Stimulated activated CD8-positive, alpha-beta memory T cell treated with anti-CD3 and anti-CD28 coated beads, Interleukin-12 subunit alpha, Interleukin-12 subunit beta, amount 100 ng/mL, for 24 hours (primary cell): ENCODE measurements at regions not wholly inside any gene's neighbourhood (a gene's known extent, or its start where the extent isn't known, plus 50 kb on each side); places are given as distances from the start of the nearest gene placed in this dataset.
"Not testable (repeated sequence)": the region's sequence is repeated elsewhere in the genome, so short reads cannot be mapped to it uniquely, and the experiment has no call there.

ENCODE experiments used
- DNase-seq: peaks from one replicate; pipeline ENCODE4 v3.0.0-alpha.2; 2020; ENCODE audit errors: extremely low read depth

DNA sequence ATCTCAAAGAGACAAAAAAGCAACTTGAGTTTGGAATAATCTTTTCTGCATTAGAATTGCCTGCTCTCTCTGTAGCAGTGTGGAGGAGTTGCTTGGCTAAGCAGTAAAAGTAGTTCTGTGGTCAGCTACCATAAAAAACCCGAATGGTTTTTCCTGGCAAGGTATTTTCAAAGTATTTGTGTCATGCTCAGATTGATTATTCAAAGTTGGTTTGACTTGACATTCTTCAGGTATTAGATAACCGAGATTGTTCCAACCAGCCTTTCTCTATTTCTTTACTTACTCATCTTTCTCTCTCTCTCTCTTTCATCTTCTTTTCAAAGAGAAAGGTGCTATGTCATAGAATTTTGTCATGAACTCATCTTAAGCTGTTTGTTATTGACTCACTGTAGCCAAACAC is 404.9 kb downstream of the CPS1 start:
- no peak for DNase-seq

DNA sequence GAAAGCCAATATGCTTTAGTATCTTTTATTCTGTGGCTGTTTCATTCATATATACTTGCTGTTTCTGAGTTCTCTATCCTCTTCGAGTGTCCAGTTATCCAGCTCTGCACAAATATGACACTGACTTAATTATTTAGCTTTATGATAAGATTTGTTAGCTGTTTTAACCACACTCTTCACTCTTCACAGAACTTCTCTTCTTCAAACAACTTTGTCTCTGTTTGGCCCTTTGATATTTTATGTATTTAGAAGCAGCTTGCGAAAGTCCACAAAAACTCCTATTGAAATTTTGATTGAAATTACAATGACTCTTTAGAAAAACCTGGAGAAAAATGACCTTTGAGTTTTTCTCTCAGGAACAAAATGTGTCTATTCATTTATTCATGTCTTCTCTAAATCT is 407.0 kb downstream of the CPS1 start:
- no peak for DNase-seq

DNA sequence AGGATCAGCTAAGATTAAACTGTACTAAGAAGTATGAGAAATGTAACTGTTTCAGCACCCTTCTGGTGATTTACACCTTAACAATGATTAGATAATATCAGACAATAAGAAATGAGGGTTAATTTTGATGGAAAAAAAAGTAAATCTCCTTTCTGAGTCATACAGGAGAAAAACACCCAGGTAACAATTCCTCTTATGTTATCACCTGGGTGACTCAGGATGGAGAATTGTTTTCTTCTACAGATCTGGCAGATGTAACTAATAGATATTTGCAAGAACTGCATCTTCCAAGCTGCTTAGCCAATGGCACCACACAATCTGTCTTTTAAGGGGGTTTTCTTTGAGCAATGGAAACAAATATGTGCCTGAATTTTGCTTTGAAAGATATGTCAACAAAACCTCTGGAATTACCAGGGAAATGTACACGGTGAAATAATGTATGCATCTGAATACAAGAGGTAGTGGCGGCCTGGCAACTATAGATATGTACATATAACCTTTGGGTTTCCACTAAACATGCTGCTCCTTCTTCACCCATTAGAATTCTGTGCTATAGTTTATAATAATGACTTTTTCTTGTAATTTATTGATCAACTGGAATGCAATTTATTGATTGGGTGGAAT is 407.9 kb downstream of the CPS1 start:
- DNase-seq, result no peak

DNA sequence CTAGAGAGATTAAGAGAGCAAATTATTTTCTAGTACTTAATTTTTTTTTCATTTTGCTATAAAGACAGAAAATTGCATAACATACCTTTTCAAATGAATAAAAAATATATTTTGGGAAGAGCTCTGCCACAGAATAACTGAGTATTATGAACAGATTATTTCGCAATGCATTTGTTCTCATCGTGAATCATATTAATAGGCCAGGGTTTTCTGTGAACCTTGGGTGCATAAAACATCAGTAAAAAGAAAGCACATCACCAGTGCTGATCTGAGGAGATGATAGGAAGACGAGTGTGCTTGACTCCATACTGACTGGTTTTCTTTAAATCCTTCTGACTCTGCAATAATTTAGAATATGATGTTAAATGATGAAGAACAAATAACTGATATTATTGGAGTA is 409.1 kb downstream of the CPS1 start:
- DNase-seq, result no peak

DNA sequence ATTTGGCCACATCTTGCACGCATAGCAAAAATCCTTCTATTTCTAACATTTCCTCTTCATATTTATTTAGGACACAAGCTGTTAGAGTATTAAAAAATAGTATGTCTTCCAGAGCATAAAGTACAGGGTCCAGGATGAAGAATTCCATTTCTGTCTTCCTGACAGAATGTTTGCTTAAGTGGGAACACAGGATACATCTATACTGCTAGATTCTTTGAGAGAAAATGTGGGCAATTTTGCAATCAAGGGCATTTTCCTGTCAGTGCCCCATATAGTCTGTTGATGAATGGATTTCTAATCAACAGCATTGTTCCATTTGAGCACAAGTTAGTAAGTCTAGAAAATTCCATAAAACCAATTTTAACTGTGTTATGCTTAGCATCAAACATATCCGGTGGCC is 409.9 kb downstream of the CPS1 start:
- DNase-seq, result no peak

DNA sequence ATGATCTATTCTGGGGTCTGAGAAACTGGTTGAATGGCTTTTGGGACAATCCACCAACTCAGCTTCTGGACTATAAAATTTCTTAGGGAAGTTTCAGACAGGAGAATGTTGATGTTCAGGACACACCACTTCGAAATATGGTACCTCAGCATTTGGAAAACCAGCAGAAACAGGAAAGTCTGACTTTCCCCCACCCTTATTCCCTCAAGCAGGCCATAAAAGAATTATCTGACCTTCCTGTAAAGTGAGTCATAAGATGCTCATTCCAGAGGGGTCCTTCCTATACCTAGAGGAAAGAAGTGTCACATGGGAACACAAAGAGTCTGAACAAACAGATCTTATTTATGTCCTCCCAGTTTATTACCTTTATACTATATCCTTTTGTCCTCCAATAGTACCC is 415.0 kb downstream of the CPS1 start:
- DNase-seq, result no peak

DNA sequence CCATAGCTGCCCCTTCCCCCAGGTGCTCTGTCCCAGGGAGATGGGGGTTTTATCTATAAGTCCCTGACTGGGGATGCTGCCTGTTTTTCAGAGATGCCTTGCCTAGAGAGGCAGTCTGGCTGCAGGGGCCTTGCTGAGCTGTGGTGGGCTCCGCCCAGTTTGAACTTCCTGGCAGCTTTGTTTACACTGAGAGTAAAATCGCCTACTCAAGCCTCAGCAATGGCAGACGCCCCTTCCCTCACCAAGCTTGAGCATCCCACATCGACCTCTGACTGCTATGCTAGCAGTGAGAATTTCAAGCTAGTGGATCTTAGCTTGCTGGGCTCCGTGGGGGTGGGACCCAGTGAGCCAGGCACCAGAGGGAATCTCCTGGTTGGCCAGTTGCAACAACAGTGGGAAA is 430.4 kb downstream of the CPS1 start:
- DNase-seq, result not testable (repeated sequence)

DNA sequence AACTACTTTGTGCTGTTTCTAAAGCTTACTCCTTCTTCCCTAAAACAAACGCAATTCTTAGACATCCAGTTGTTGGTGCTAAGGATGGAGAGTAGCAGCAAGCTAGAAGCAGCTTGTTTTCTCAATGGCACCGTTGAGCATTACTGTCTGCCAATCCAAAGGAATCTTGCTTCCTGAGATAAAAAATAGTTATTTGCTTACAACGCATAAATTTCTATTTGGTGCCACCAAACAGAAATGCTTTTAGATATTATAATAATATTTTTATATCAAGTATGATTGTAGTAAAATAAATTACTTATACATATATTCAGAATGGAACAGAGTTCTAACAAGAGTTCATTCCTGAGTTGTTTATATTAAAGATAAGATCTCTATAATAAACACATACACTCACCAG is 434.7 kb downstream of the CPS1 start:
- DNase-seq, result no peak

DNA sequence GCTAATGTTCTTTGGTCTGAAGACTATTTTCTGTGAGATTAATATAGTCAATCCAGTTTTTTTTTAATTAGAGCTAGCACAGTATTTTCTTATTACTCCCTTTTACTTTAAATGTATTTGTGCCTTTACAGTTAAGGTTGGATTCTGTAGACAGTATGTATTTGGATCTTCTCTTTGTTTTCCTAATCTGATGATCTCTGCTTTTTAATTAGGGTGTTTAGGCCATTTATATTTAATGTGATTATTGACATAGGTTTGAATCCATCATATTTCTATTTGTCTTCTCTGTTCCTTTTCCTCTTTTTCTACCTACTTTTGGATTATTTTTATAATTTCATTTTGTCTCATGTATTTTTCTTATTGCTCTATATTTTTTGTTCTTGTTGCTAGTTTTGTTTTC is 437.7 kb downstream of the CPS1 start:
- DNase-seq, result no peak

DNA sequence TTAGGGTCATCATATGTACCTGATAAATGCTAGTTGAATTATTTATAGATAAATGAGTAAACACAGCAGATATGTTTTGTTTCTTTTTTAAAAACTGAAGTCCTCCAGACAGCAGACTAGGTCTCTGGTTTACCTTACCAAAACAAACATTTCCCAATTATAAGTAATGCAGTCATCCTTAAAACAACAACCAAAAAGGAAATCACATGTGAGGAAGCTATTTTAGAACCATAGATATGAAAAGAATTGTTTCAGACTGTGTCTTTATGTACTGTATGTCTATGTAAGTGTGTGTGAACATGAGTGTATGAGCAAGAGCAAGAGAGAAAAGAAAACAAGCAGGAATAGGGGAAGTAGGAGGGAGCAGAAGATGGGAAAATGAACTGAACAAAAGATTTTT is 441.0 kb downstream of the CPS1 start:
- no peak for DNase-seq

DNA sequence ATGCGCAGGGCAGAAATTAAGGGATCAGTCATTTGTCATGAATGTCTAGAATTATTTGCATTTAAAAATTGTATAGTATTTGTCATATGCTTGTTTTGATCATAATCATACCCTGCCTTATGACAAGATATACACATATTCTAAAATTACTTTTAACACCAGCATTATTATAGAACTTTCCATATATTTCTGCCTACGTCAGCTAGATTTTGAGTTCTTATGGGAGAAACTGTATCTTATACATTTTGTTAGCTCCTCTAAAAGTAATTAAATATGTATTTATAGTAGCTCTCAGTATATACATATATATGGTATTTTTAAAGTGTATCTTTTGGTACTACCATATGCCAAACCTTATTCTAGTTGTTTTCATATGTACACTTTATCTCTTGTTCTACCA is 441.9 kb downstream of the CPS1 start:
- no peak for DNase-seq

DNA sequence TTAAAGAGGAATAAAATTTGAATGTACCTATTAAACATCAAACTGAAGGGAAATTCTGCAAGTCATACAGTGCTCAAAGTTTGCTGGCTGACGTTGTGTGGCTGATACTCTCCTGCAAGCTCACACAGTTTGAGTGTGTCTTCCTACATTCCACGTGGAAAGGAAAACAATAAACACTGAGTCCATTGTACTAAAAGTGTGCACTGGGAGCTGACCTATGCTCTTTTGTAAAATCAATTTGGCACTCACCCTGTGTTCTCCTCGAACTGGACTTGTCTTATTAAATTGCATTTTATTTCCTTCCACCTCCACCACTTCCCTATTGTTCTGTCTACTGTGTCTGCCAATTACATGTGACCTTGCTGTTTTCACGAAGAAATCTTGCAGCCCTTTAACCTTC is 458.0 kb downstream of the CPS1 start:
- no peak for DNase-seq

DNA sequence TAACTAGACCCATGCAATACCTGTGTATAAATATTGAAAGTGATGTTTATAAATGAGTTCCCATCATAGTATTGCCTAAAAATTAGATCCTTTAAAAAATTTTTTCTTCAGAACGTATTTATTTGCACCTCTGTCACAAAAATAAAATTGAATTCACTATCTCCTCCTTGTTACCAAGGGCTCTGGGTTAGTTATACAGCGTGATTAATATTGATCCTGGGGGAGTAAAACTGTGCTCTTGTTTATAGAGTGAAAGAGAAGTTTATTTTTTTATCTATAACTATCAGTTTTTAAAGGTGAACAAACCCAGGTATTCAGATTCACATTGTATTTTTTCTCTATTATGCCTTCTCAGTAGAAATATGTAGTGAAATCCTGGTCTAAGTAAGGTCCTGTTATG is 458.5 kb downstream of the CPS1 start:
- DNase-seq, result no peak

DNA sequence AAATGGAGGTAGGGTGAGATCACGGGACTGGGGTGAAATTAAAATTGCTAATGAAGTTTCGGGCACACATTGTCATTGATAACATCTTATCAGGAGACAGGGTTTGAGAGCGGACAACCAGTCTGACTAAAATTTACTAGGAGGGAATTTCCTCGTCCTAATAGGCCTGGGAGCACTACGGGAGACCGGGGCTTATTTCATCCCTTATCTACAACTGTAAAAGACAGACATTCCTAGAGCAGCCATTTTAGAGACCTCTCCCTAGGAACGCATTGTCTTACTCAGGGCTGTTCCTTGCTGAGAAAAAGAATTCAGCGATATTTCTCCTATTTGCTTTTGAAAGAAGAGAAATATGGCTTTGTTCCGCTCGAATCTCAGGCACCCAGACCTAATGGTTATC is 468.7 kb downstream of the CPS1 start:
- DNase-seq, result not testable (repeated sequence)

DNA sequence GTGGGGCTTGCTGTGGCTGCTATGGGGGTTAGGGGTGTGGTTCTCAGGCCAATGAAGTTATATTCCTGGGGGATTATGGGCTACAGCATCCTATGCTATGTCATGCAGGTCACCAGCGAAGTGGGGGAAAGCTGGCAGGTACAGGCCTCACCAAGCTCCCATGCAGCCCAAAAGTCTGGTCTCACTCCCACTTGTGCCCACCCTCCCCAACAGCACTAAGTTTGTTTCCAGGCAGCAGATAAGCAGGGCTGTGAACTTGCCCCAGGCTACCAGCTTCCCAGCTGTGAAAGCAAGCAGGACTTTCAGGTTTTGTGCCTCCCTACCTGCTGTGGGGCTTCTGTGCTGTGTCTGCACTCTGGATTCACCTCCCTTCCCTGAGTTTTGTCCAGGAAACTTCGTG is 469.7 kb downstream of the CPS1 start:
- DNase-seq, result no peak

DNA sequence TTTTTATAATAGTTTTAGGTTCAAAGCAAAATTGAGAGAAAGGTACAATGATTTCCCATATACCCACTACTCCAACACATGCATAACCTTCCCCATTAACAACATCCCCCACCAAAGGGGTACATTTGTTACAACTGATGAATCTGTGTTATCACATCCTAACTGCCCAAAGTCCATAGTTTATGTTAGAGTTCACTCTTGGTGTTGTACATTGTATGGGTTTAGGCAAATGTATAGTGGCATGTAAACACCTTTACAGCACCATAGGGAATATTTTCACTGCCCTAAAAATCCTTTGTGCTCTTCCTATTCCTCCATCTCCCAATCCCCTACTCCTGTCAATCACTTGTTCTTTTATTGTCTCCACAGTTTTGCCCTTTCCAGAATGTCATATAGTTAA is 471.6 kb downstream of the CPS1 start:
- DNase-seq, result no peak

DNA sequence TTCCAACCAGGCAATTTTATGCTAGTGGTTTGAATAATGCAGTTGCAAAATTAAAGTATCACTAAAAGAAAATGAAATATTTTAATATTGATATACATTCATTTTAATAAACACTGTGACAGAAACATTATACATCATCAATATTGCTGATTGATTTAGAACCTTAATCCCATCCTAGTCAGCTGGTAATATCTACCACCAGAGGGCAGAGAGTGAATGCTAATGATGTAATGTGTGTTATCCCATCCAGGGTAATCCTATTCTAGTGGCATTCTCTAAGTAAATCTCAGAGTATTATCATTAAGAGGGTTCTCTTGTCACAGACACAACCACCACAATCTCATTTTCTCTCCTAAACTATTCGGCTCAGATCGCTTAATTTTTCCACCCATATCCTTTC is 477.4 kb downstream of the CPS1 start:
- DNase-seq, result no peak

DNA sequence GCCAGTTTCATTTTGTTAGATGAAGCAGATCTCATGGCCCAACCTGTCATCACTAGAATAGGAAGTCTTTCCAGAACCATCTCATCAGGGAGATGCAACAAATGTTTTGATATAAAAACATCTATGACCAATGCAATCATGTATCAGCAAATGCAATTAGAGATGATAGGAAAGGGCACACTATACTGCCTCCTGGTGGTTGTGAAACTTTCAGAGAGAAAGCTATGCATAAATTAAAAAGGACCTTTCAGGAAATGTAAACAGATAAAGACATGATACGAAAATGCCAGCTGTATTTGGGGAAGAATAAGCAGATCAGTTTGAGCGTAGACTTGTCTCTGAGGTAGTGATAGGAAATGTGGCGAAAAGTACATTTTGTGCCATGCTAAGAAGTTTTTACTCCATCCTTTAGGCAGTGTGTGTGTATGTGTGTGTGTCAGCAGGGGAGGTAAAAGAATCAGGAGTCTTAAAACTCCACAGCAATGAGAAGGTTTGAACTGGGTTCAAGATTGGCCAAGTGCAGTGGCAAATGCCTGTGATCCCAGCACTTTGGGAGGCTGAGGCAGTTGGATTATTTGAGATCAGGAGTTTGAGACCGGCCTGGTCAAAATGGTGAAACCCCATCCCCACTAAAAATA is 479.3 kb downstream of the CPS1 start:
- DNase-seq, result no peak

DNA sequence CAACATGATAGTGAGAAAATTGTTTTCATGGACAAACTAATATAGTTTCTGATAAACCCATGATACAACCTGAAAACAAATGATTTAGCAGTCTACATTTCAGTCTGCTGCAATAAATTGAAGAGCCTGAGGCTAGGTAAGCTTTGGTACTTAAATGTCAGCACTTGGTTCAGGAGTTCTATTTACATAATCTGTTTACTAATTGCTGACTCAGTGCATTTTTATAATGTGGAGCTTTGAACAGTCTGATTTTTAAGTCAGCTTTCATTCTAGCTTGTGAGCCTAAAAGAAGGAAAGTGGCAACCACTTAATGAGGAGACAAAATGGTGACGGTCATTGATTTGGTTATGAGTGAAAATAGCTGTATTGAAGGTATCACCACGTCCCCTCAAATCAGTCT is 488.6 kb downstream of the CPS1 start:
- DNase-seq, result no peak

DNA sequence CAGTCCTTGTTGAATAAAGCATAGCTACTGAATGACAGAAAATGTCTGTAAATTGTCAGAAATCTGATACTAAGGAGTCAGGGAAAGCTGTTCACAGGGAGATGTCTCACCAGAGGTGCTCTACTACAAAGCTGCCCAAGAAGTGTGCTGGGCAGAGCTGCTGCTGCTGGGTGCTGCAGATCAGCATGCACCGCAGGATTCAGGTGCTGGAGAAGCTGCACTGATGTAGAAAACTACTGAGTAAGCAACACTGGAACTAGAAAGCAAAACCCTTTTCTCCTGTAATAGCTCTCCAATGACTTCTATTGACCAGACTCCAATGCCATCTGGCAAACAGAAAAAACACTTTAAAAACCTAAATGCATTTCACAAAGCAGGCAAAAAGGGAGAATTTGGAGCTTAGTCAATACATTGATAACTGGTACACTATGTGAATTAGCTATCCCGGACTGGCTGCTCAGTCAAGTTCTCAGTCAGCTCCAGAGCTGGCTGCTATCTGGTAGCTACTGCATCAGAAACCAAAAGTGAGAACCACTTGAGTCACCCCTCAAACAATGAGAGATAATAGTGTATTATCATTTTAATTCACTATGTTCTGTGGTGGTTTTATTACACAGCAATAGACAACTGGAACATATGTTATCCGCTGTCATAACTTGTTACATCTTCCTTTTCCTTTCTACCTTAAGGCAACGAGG is 493.1 kb downstream of the CPS1 start:
- no peak for DNase-seq

DNA sequence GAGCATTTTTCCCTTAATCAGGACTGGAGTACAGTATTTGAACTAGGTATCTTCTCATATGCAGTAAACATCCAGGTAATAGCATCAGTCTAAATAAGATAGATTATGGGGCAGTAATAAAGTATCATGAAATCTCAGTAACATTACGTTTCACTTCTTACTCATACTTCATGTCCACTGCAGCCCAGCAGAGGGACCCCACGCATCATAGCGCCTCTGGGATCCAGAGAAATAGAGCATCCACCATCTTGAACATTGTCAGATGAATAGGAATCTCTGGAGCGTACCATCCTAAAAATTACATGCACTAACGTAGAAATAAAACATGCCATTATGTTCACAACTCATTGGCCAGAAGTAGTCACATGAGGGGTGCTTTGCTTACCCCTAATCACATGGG is 499.0 kb downstream of the CPS1 start:
- DNase-seq, result no peak

DNA sequence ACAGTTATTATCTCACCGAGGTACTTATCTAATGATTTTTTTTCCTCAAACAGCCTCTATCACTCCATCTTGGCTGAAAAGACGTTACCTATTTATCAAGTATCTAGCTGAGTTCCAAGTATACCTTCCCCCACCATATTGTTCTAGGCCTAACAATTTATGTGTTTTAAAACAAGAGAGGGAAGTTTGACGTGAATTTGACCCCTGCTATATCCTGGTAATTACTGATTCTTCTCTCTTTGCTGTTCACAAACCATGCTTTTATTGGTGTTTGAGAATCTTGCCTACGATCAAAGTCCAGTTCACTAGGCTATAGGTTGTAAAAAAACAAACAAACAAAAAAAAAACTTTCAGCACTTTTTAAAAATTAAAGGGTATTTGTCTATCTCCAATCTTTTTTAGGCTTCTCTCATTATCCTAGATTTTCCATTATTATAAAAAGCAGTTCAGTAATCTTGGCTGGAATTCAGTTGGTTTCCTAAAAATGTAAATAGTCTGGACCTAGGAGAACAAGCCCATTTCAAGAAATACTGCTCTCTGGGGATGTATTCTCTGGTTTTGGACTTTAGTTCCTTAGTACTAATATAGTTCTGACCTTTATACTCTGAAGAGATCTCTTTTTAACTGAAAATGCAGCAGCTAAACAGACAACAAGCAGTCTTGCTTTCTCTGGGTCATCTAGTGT is 505.4 kb downstream of the CPS1 start:
- DNase-seq, result no peak

DNA sequence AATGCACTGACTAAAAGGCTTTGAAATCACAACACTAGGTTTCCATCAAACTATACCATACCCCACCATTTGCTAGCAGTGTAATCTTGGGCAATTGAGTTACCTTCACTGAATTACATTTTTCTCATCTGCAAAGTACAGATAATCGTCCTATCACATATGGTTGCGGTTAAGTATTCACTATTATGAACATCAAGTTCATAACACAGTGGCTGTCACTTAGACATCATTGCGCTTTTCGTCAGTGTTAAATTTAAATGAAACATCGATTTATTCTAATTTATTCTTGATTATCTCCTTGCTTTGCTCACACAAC is 505.9 kb downstream of the CPS1 start:
- DNase-seq, result no peak
